KOPT-K1 (cell line): ENCODE measurements at regions not wholly inside any gene's neighbourhood (a gene's known extent, or its start where the extent isn't known, plus 50 kb on each side); places are given as distances from the start of the nearest gene placed in this dataset.

Experiments used
- H3K27ac ChIP-seq: fragments of 200-600 bp; sonication (generic); 2 replicates; pipeline ENCODE4 v1.5.1; 2016; ENCODE audit warnings: antibody characterized with exemption, mild to moderate bottlenecking, low read depth, low read length; ENCODE audit not compliant: poor library complexity, severe bottlenecking
- H3K36me3 ChIP-seq: fragments of 200-600 bp; sonication (generic); 2 replicates; pipeline ENCODE4 v1.5.1; 2017; ENCODE audit warnings: antibody characterized with exemption, mild to moderate bottlenecking, low read length, moderate library complexity; ENCODE audit not compliant: insufficient read depth
- H3K9me3 ChIP-seq: fragments of 200-600 bp; sonication (generic); 2 replicates; pipeline ENCODE4 v1.5.1; 2017; ENCODE audit warnings: antibody characterized with exemption, low read length, mild to moderate bottlenecking; ENCODE audit not compliant: insufficient read depth, poor library complexity, severe bottlenecking

DNA sequence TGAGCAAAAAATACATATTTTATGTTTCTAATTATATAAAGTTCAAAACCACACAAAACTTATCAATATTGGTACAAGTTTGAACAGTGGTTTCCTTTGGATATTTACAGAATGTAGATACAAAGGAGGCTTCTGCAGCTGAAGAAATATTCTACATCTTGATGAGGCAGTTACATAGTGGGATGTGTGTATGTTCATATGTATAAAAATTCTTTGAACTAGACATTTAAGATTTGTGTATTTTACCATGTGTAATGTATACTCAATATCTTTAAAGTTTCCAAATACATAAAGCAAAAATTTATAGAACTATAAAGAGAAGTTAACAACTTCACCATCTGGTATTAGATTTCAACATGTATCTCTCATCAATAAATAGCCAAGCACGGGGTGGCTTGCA, 80.7 kb upstream of the TNFSF4 start:
- no peaks in the 10 kb centered on the region for H3K9me3 ChIP-seq
- no peaks in the 10 kb centered on the region for H3K36me3 ChIP-seq
- no peak overlapping the region for H3K27ac ChIP-seq

DNA sequence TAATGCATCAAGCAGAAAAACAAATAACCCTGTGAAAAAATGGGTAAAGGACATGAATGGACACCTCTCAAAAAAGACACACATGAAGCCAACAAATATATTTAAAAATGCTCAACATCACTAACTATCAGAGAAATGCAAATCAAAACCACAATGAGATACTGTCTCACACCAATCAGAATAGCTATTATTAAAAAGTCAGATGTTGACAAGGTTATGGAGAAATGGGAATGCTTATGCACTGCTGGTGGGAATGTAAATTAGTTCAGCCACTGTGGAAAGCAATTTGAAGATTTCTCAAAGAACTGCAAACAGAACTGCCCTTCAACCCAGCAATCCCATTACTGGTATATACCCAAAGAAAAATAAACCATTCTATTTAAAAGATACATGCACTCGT, 86.6 kb upstream of the TNFSF4 start:
- Histone ChIP-seq H3K9me3 (no peaks in the 10 kb centered on the region), H3K27ac (no peak overlapping the region), H3K36me3 (no peaks in the 10 kb centered on the region)

DNA sequence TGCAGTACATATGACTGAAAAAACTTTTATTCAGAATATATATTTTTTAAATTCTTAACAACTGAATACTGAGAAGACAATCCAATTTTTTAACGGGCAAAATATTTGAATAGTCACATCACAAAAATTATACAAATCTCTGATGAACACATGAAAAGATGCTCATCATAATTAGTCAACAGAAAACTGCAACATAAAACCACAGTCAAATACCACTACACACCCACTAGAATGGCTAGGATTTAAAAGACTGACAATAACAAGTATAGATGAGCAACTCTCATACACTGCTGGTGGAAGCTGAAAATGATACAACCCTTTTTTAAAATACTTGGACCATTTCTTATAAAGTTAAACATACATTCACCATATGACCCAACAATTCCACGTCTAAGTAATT, 87.7 kb upstream of the TNFSF4 start:
- Histone ChIP-seq H3K36me3 (no peaks in the 10 kb centered on the region), H3K9me3 (no peaks in the 10 kb centered on the region), H3K27ac (no peak overlapping the region)

DNA sequence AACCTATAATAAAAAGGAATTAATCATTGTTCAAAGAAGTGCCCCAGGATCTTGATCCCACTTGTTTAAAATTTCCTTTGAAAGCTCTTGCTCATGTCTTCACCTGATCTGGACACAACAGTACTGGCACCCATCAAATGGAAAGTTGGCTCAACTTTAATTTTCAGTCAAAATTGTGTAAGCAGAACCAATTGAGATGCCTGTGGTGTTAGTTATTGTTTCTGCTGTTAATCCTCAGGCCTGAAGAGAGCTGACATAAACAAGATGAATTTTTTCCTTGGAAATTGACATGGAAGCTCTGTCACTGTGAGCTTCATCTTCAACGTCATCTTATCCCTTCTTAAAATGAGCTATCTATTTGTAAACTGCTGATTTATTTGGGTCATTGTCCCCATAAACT, 88.3 kb upstream of the TNFSF4 start:
- no peaks in the 10 kb centered on the region for H3K9me3 ChIP-seq
- no peaks in the 10 kb centered on the region for H3K36me3 ChIP-seq
- H3K27ac ChIP-seq = no peak overlapping the region

DNA sequence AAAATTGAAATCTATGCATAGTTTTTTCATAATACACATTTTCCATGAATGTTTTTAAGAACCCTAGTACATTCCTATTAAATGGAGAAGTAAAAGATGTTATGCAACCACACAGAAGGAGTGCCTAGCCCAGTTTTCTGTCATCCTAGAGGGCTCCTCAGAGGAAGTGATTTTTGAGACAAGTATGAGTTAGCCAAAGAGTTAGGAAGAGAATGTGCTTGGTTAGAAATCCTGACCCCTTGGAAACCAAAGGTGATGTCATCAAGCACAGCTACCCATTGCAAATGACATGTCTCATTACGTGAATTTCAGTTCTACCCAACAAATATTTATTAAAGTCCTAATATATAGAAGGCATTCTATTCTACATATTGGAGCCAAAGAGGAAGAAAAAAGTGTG, 88.9 kb upstream of the TNFSF4 start:
- Histone ChIP-seq H3K36me3 (no peaks in the 10 kb centered on the region), H3K27ac (no peak overlapping the region), H3K9me3 (no peaks in the 10 kb centered on the region)

DNA sequence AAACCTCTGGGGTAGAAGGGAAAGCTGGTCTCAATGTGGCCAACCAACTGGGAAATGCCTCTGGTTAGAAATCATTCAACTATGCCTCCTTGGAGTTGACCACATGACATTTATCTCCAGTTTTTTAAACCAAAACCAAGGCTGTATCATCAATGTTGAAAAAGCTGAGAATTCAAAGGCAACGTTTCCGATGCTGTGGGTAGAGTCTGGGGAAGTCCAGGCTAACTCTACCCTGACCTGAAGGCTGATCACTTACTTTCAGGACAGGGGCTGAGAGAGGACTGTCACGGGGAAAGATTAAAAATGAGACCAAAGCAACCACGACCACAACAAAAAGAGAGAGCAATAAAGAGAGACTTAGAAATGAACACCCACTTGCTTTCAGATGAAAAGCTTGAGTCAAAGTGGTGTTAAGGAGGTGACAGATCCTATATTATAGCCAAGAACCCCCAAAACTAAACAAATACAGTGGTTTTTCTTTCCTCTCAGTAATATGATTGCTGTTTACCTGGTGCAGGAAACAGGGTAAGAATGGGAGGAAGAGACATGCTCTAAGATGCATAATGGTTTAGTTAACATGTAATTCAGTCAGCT, 90.8 kb upstream of the TNFSF4 start:
- Histone ChIP-seq H3K27ac (no peak overlapping the region), H3K36me3 (no peaks in the 10 kb centered on the region), H3K9me3 (no peaks in the 10 kb centered on the region)

DNA sequence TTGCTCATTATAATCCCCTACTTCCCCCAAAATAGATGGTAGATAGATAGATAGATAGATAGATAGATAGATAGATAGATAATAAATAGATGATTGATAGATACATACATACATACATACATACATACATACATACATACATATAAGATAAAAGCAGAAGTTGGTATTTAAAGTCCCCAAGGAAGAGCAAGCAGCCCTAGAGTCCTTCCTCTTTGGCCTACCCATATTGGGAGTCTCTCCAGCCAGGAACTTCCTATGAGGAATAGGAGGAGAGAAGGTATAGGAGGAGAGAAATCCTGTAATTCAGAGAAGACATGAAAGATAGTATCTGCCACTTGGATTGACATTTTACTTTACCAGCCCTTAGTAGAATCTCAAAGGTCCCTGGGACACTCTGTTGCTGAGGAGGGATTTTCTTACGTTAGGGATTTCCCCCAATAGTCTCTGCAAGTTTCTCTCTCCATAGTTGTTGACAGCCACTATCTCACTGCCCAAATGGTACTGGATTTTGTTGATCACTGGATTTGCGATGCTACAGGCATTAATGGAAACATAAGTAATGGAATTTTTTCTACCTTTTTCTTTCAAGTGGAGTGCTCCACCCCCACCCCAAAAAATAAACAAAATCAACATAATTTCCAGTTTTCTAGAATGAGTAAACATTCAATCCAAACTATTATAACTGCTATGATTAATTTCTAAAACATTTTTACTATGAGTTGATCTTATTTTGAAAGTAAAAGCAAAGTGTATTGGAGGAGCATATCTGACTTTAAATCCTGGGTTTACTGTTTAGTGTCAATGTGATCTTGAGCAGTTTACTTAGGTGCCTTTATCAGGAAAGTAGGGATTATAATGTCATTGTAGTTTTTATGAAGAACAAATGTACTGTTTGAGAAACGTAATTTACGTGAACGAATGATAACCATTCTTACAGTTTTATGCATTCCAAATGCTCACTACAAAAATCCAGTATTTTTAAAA, 93.2 kb upstream of the TNFSF4 start:
- H3K36me3 ChIP-seq = no peaks in the 10 kb centered on the region
- H3K27ac ChIP-seq = no peak overlapping the region
- no peaks in the 10 kb centered on the region for H3K9me3 ChIP-seq

DNA sequence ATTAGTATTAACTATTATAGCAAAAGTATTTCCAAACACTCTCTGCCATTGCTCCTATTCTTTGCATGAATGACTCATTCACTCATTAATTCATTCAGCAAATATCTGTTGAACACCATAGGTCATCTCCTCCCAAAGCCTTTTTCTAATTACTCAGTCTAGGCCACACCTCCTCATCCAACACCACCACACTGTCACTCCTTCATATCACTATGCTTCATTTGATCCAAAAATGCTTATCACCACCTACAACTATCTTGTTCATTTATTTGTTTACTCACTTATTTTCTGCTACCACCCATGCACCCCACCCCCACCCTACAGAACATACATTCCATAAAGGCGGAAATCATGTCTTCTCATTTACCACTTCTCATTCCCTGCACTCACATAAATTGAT, 94.4 kb upstream of the TNFSF4 start:
- H3K27ac ChIP-seq = no peak overlapping the region
- H3K9me3 ChIP-seq = no peaks in the 10 kb centered on the region
- no peaks in the 10 kb centered on the region for H3K36me3 ChIP-seq

DNA sequence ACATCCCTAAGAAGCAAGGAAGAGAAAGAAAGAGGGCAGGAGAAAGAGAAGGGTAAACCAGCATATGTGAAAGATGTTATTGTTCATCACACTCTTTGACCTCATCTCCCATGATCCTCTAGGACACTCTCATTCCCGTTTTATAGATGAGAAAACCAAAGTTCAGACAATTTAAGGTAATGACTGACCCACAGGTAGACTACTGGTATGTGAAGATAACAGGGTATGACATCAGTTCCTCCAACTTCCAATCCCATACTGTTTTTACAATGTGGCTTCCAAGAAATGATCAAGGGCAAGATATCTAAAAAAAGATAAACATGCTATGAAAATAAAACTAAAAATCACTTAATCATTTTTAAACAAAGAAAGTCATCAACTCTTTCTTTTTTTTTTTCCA, 95.2 kb upstream of the TNFSF4 start:
- Histone ChIP-seq H3K27ac (no peak overlapping the region), H3K36me3 (no peaks in the 10 kb centered on the region), H3K9me3 (no peaks in the 10 kb centered on the region)

DNA sequence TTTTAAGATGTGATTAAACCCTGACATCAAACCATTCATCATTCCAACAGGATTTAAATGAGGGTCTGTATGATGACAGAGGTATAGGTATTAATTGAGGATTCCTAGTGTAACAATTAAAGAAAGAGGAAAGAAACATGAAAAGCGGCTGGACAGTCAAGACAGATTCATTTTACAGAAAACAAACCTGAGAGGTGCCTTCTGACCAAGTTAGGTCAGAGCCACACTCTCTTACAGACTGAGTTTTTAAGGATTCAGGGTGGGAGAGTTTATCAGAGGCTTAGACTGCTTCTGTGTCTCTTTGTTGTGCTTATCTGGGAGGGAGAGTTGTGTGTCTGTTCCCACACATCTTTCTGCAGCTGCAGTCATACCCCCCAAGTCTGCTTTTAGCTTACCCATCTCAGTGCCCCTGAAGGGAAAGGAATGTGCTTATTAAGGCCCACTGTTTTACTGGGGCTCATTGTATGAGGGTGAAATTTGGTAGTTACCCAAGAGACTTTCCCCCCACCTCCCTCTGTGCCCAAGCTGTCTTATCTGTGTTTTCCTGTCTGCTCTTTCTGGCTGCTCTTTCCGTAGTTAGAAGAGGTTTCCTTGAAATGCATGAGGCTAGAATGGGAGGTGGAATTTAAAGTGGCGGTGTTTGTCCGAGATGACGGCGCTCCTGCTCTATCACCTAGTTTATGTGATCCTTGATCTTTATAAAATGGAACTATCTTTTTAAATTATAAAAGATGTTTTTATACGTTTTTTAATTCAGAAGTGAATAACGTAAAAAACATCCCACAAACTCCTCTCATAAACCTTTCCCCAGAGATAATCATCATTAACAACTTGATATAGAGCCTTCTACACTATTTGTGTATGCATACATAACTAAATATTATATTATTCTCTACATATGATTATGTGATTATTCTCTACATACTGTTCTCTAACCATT, 96.0 kb upstream of the TNFSF4 start:
- H3K9me3 ChIP-seq = no peaks in the 10 kb centered on the region
- no peaks in the 10 kb centered on the region for H3K36me3 ChIP-seq
- H3K27ac ChIP-seq = no peak overlapping the region

DNA sequence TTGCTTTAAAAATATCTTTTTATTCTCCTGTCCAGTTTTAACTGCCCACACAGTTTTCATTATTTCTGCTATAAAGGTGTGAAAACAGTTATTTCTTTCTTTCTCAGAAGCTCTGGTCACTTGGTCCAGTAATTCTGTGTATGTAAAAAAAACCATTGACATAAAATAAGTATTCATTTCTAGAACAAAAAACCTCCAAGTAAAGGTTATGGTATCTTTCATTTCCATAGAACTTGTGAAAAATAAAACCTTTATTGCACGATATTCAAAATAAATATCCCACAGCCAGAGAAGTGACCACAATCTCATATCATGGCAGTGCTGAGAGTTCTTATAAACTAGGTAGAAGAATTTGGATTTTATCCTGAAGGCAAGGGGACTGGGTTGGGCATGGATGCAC, 96.9 kb upstream of the TNFSF4 start:
- H3K9me3 ChIP-seq = no peaks in the 10 kb centered on the region
- no peaks in the 10 kb centered on the region for H3K36me3 ChIP-seq
- H3K27ac ChIP-seq = no peak overlapping the region

DNA sequence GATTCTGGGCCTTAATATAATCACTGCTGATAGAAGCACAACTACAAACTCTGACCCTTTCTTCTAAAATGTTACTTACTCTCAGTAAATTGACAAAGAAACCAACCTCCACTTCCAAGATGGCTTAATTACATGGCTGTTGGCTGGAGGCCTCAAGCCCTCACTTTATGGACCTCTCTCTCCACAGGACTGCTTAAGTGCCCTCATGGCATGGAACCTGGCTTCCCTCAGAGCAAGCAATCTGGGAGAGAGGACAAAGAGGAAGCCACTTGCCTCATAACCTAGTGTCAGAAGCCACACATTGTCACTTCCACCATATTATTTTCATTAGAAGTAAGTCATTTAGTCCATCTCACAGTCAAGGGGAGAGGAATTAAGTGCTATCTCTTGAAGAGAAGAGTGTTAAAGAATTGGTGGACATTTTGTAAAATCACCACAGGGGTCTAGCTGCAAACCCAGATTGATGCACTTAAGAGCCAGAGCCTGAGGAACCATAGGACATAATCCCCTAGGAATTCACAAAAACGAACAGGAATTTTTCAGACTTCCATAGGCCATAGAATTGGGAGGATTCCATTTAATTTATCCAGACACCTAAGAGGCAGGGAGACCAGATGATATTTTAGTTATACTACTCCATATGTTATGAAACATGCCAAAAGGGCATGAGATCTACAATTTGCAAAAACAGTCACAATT, 97.5 kb upstream of the TNFSF4 start:
- Histone ChIP-seq H3K36me3 (no peaks in the 10 kb centered on the region), H3K27ac (no peak overlapping the region), H3K9me3 (peaks cover 5% of the 10 kb centered on the region)

DNA sequence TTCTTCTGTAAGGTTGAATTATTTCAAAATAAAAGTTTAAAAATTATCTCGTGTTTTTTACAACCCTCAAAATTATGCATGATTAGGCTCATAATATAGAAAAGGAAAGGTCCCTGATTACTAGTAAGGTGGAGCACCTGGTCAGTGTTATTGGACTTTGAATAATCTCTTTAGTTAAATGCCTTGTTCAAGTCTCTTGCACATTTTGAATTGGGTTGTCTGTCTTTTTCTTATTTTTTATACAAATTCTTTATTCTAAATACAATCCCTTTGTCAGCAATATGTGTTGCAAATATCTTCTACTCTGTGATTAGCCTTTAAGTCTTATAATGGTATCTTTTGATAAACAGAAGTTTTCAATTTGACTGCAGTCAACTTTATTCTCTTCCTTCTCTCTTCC, 100.7 kb upstream of the TNFSF4 start:
- peaks cover 5% of the 10 kb centered on the region for H3K9me3 ChIP-seq
- H3K36me3 ChIP-seq = no peaks in the 10 kb centered on the region
- H3K27ac ChIP-seq = no peak overlapping the region

DNA sequence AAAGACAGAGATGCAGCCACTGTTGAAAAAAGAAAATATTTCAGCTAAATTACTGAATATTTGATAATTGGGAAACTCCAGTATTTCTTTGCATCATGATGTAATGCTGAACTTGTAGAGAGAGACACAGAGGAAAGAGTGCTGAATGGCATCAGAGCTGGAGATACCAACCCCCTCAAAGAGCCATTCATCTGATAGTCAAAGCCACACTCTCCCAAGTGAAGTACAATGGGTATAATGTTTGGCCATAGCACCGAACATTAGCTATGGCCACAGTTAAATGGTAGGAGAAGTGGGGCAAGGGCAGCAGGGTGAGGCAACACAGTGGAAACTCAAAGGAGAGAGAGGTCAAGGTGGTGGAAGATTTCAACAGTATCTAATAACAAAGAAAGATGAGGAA, 107.5 kb upstream of the TNFSF4 start:
- no peaks in the 10 kb centered on the region for H3K9me3 ChIP-seq
- H3K27ac ChIP-seq = no peak overlapping the region
- no peaks in the 10 kb centered on the region for H3K36me3 ChIP-seq
